ENCODE measurements at regions not wholly inside any gene's neighbourhood (a gene's known extent, or its start where the extent isn't known, plus 50 kb on each side); places are given as distances from the start of the nearest gene placed in this dataset.

DNA sequence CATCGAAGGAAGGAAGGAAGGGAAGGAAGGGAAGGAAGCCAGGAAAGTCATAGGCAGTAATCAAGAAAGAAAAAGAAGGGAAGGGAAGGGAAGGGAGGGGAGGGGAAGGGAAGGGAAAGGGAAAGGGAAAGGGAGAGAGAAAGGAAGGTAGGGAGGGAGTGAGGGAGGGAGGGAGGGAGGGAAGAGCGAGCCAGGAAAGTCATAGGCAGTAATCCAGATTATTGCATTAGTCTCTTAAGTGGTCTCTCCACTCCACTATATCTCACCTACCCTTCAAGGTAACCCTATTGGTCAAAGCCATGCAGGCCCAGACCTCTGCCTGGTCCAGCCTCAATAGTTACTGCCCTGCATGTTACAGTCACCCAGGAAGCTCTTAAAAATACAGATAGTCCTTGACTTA lies 106.2 kb upstream of the RAP2B start:
- Histone ChIP-seq H3K9me3 (ENCODE audit: control insufficient read depth in 1 of 2, insufficient read depth in 1 of 2, low read depth in 1 of 2, low read length in 2 of 2) (no peaks in the 10 kb centered on the region), H3K9me2 (ENCODE audit: insufficient read depth) (no peaks in the 10 kb centered on the region), H3K27ac (ENCODE audit: low read depth, low read length) (no peak overlapping the region), H4K20me1 (ENCODE audit: insufficient read depth) (no peaks in the 10 kb centered on the region), H3K9ac (ENCODE audit: low read length) (no peak overlapping the region), H3K36me3 (ENCODE audit: control insufficient read depth in 1 of 2, insufficient read depth in 2 of 2, low read length in 2 of 2) (no peaks in the 10 kb centered on the region), H3K4me2 (ENCODE audit: low read length) (no peak overlapping the region), H2AFZ (ENCODE audit: low read depth, low read length, poor library complexity, severe bottlenecking) (no peak overlapping the region), H3K79me2 (ENCODE audit: insufficient read depth, low read length) (no peaks in the 10 kb centered on the region), H3K4me3 (replicated peaks in 1 of 2; ENCODE audit: low read depth in 1 of 2, low read length in 2 of 2) (no peak overlapping the region), H3K4me1 (ENCODE audit: control insufficient read depth in 1 of 2, insufficient read depth in 2 of 2, low read length in 2 of 2) (peaks cover 26 to 56% of the 10 kb centered on the region in 2 experiments), H3K27me3 (ENCODE audit: insufficient read depth, low read length) (no peaks in the 10 kb centered on the region)
- DNase-seq (ENCODE audit: low read depth, low spot score) = no peak
- TF ChIP-seq MAX (IDR thresholded peaks at IDR 0.05) (no peak), SIN3A (IDR thresholded peaks at IDR 0.05; ENCODE audit: low read depth) (no peak), ELF1 (IDR thresholded peaks at IDR 0.05; ENCODE audit: borderline replicate concordance, low read depth) (no peak), TCF7L2 (IDR thresholded peaks at IDR 0.05; ENCODE audit: borderline replicate concordance, extremely low read depth, insufficient read depth, insufficient read length) (no peak), POLR2A (IDR thresholded peaks at IDR 0.05; ENCODE audit: borderline replicate concordance, extremely low read depth, insufficient read depth, insufficient read length) (no peak), ZNF274 (IDR thresholded peaks at IDR 0.05; ENCODE audit: low read depth, low read length) (no peak), SP1 (IDR thresholded peaks at IDR 0.05; ENCODE audit: low read depth) (no peak), ZFX (IDR thresholded peaks at IDR 0.05) (no peak), RAD21 (IDR thresholded peaks at IDR 0.05; ENCODE audit: low read depth) (no peak), SRF (IDR thresholded peaks at IDR 0.05; ENCODE audit: low read depth) (no peak)
- TF ChIP-seq, protein P1, sequence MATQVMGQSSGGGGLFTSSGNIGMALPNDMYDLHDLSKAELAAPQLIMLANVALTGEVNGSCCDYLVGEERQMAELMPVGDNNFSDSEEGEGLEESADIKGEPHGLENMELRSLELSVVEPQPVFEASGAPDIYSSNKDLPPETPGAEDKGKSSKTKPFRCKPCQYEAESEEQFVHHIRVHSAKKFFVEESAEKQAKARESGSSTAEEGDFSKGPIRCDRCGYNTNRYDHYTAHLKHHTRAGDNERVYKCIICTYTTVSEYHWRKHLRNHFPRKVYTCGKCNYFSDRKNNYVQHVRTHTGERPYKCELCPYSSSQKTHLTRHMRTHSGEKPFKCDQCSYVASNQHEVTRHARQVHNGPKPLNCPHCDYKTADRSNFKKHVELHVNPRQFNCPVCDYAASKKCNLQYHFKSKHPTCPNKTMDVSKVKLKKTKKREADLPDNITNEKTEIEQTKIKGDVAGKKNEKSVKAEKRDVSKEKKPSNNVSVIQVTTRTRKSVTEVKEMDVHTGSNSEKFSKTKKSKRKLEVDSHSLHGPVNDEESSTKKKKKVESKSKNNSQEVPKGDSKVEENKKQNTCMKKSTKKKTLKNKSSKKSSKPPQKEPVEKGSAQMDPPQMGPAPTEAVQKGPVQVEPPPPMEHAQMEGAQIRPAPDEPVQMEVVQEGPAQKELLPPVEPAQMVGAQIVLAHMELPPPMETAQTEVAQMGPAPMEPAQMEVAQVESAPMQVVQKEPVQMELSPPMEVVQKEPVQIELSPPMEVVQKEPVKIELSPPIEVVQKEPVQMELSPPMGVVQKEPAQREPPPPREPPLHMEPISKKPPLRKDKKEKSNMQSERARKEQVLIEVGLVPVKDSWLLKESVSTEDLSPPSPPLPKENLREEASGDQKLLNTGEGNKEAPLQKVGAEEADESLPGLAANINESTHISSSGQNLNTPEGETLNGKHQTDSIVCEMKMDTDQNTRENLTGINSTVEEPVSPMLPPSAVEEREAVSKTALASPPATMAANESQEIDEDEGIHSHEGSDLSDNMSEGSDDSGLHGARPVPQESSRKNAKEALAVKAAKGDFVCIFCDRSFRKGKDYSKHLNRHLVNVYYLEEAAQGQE (IDR thresholded peaks at IDR 0.05; ENCODE audit: low read depth) = no peak
- no TSS peak for BruUV-seq (replicated peaks)
- RAD21 ChIA-PET (ENCODE audit: low non-redundant PET in 1 of 2, low total read pairs in 2 of 2, uncharacterized antibody in 2 of 2, unreplicated experiment in 2 of 2) = no interaction called here
- CTCF ChIA-PET = no interaction called here
- intact Hi-C loops (cut with micrococcal nuclease) = no loop called here
- POLR2A ChIA-PET = interaction anchor here (1.2 kb wide), 1 partner anchor 105 kb away, joined by 4 read pairs; no protein-coding TSS in a partner anchor
- no peak for ATAC-seq
